Ascending aorta (tissue), 2 donors: ENCODE measurements at regions not wholly inside any gene's neighbourhood (a gene's known extent, or its start where the extent isn't known, plus 50 kb on each side); places are given as distances from the start of the nearest gene placed in this dataset.

Experiments used
- DNase-seq, 2 donors: peaks; one replicate each; pipeline ENCODE4 v3.0.0-alpha.2; 2019; ENCODE audit warnings: low spot score in 2 of 2
- H3K27ac ChIP-seq, 2 donors: fragments of 200-600 bp; sonication (generic); one replicate each; pipeline ENCODE4 v1.5.1; 2016 to 2017; ENCODE audit warnings: mild to moderate bottlenecking in 1 of 2
- H3K27me3 ChIP-seq: fragments of 200-600 bp; sonication (generic); one replicate; pipeline ENCODE4 v1.5.1; 2017
- H3K36me3 ChIP-seq, 2 donors: fragments of 200-600 bp; sonication (generic); one replicate each; pipeline ENCODE4 v1.5.1; 2016
- H3K4me1 ChIP-seq, 2 donors: fragments of 200-600 bp; sonication (generic); one replicate each; pipeline ENCODE4 v1.5.1; 2016 to 2017; ENCODE audit warnings: mild to moderate bottlenecking in 1 of 2
- H3K4me3 ChIP-seq, 2 donors: fragments of 200-600 bp; sonication (generic); one replicate each; pipeline ENCODE4 v1.5.1; 2016 to 2017; ENCODE audit warnings: mild to moderate bottlenecking in 1 of 2
- H3K9me3 ChIP-seq, 2 donors: fragments of 200-600 bp; sonication (generic); one replicate each; pipeline ENCODE4 v1.5.1; 2016
- CTCF ChIP-seq, 3 experiments: fragments of 200-600 bp in 2 of 3; fragments of 450-650 bp in 1 of 3; sonication (generic) in 2 of 3; IDR thresholded peaks; one replicate each; pipeline ENCODE4 v1.5.1; 2016 to 2019; ENCODE audit warnings: antibody characterized with exemption in 3 of 3, mild to moderate bottlenecking in 1 of 3, moderate library complexity in 1 of 3
- intact Hi-C: fragments of 100-400 bp; cut with DNase I; formaldehyde crosslinking; loops from one replicate; pipeline ENCODE4 v1.15.1; 2023

- H3K27ac ChIP-seq = no peak overlapping the region
- intact Hi-C loops = no loop called here
- TF ChIP-seq CTCF (IDR thresholded peaks at IDR 0.05) = no peak
Observed at GRCh38 chr9:11902610-11903009, 790.6 kb upstream of the TYRP1 start.

GRCh38 chr9:11915699-11916098, 777.5 kb upstream of the TYRP1 start:
- H3K36me3 ChIP-seq = no peaks in the 10 kb centered on the region
- DNase-seq = no peak
- no peak for TF ChIP-seq CTCF (IDR thresholded peaks at IDR 0.05)
- H3K27me3 ChIP-seq = no peaks in the 10 kb centered on the region
- no peak overlapping the region for H3K4me3 ChIP-seq
- no peaks in the 10 kb centered on the region for H3K4me1 ChIP-seq
- intact Hi-C loops = no loop called here
- H3K27ac ChIP-seq = no peak overlapping the region
- H3K9me3 ChIP-seq = no peaks in the 10 kb centered on the region

More at GRCh38 chr9:11902610-11903009, 790.6 kb upstream of the TYRP1 start:
- Histone ChIP-seq H3K36me3 (no peaks in the 10 kb centered on the region), H3K4me3 (no peak overlapping the region), H3K4me1 (no peaks in the 10 kb centered on the region), H3K27me3 (no peaks in the 10 kb centered on the region), H3K9me3 (peaks cover 0 to 3% of the 10 kb centered on the region in 2 donors)
- no peak for DNase-seq

- Histone ChIP-seq H3K4me1 (no peaks in the 10 kb centered on the region), H3K4me3 (no peak overlapping the region), H3K27ac (no peak overlapping the region), H3K9me3 (no peaks in the 10 kb centered on the region), H3K27me3 (no peaks in the 10 kb centered on the region), H3K36me3 (no peaks in the 10 kb centered on the region)
- no peak for TF ChIP-seq CTCF (IDR thresholded peaks at IDR 0.05)
- intact Hi-C loops = no loop called here
- DNase-seq = no peak
Observed at GRCh38 chr9:11928871-11929321, 764.3 kb upstream of the TYRP1 start.

GRCh38 chr9:11931109-11931508, 762.1 kb upstream of the TYRP1 start:
- Histone ChIP-seq H3K27ac (no peak overlapping the region), H3K4me3 (no peak overlapping the region), H3K4me1 (no peaks in the 10 kb centered on the region), H3K27me3 (no peaks in the 10 kb centered on the region), H3K36me3 (no peaks in the 10 kb centered on the region), H3K9me3 (no peaks in the 10 kb centered on the region)
- intact Hi-C loops = no loop called here
- DNase-seq = no peak
- TF ChIP-seq CTCF (IDR thresholded peaks at IDR 0.05) = no peak

- Histone ChIP-seq H3K27me3 (no peaks in the 10 kb centered on the region), H3K4me3 (no peak overlapping the region), H3K36me3 (no peaks in the 10 kb centered on the region), H3K4me1 (no peaks in the 10 kb centered on the region), H3K9me3 (no peaks in the 10 kb centered on the region), H3K27ac (no peak overlapping the region)
- no peak for DNase-seq
- intact Hi-C loops = no loop called here
- no peak for TF ChIP-seq CTCF (IDR thresholded peaks at IDR 0.05)
Observed at GRCh38 chr9:11931751-11932150, 761.4 kb upstream of the TYRP1 start.

- intact Hi-C loops = no loop called here
- no peak for TF ChIP-seq CTCF (IDR thresholded peaks at IDR 0.05)
- H3K4me3 ChIP-seq = no peak overlapping the region
- no peaks in the 10 kb centered on the region for H3K27me3 ChIP-seq
- H3K4me1 ChIP-seq = no peaks in the 10 kb centered on the region
- no peaks in the 10 kb centered on the region for H3K9me3 ChIP-seq
- no peak for DNase-seq
- H3K27ac ChIP-seq = no peak overlapping the region
- no peaks in the 10 kb centered on the region for H3K36me3 ChIP-seq
Observed at GRCh38 chr9:11933926-11934325, 759.3 kb upstream of the TYRP1 start.
